G401.6 (cell line): ENCODE measurements at regions not wholly inside any gene's neighbourhood (a gene's known extent, or its start where the extent isn't known, plus 50 kb on each side); places are given as distances from the start of the nearest gene placed in this dataset.
"Not testable (repeated sequence)": the region's sequence is repeated elsewhere in the genome, so short reads cannot be mapped to it uniquely, and the experiment has no call there.

Source experiments
- FAIRE-seq: peaks from 2 replicates; lab custom pipeline; 2012; peaks lifted over from hg19 to GRCh38; lab: Jason Lieb, UNC

- not testable (repeated sequence) for FAIRE-seq
Measured at GRCh38 chr15:85196697-85197096, 183.7 kb upstream of the AKAP13 start.

GRCh38 chr15:85197582-85197981, 182.8 kb upstream of the AKAP13 start:
- not testable (repeated sequence) for FAIRE-seq

- not testable (repeated sequence) for FAIRE-seq
Measured at GRCh38 chr15:85198432-85198831, 182.0 kb upstream of the AKAP13 start.

- not testable (repeated sequence) for FAIRE-seq
Measured at GRCh38 chr15:85200215-85200614, 180.2 kb upstream of the AKAP13 start.

- FAIRE-seq, result not testable (repeated sequence)
Measured at GRCh38 chr15:85201118-85201793, 179.1 kb upstream of the AKAP13 start.

GRCh38 chr15:85204481-85204880, 175.9 kb upstream of the AKAP13 start:
- FAIRE-seq, result not testable (repeated sequence)

GRCh38 chr15:85233791-85234325, 146.5 kb upstream of the AKAP13 start:
- FAIRE-seq, result not testable (repeated sequence)

GRCh38 chr15:85234450-85235196, 145.8 kb upstream of the AKAP13 start:
- FAIRE-seq, result not testable (repeated sequence)

- not testable (repeated sequence) for FAIRE-seq
Measured at GRCh38 chr15:85244056-85244455, 136.3 kb upstream of the AKAP13 start.

GRCh38 chr15:85250938-85251542, 129.4 kb upstream of the AKAP13 start:
- FAIRE-seq, result not testable (repeated sequence)

GRCh38 chr15:85253196-85253915, 127.0 kb upstream of the AKAP13 start:
- not testable (repeated sequence) for FAIRE-seq

- not testable (repeated sequence) for FAIRE-seq
Measured at GRCh38 chr15:85254961-85255360, 125.4 kb upstream of the AKAP13 start.

GRCh38 chr15:85255502-85255901, 124.9 kb upstream of the AKAP13 start:
- not testable (repeated sequence) for FAIRE-seq

GRCh38 chr15:85256009-85256997, 124.1 kb upstream of the AKAP13 start:
- FAIRE-seq, result not testable (repeated sequence)

- FAIRE-seq, result not testable (repeated sequence)
Measured at GRCh38 chr15:85258062-85258445, 122.3 kb upstream of the AKAP13 start.

GRCh38 chr15:85258559-85259209, 121.7 kb upstream of the AKAP13 start:
- FAIRE-seq, result not testable (repeated sequence)

GRCh38 chr15:85260526-85260925, 119.9 kb upstream of the AKAP13 start:
- not testable (repeated sequence) for FAIRE-seq

- FAIRE-seq, result not testable (repeated sequence)
Measured at GRCh38 chr15:85262461-85263055, 117.8 kb upstream of the AKAP13 start.

GRCh38 chr15:85263842-85264440, 116.5 kb upstream of the AKAP13 start:
- FAIRE-seq, result not testable (repeated sequence)
